ENCODE measurements at regions not wholly inside any gene's neighbourhood (a gene's known extent, or its start where the extent isn't known, plus 50 kb on each side); places are given as distances from the start of the nearest gene placed in this dataset.
"Not testable (repeated sequence)": the region's sequence is repeated elsewhere in the genome, so short reads cannot be mapped to it uniquely, and the experiment has no call there.

DNA sequence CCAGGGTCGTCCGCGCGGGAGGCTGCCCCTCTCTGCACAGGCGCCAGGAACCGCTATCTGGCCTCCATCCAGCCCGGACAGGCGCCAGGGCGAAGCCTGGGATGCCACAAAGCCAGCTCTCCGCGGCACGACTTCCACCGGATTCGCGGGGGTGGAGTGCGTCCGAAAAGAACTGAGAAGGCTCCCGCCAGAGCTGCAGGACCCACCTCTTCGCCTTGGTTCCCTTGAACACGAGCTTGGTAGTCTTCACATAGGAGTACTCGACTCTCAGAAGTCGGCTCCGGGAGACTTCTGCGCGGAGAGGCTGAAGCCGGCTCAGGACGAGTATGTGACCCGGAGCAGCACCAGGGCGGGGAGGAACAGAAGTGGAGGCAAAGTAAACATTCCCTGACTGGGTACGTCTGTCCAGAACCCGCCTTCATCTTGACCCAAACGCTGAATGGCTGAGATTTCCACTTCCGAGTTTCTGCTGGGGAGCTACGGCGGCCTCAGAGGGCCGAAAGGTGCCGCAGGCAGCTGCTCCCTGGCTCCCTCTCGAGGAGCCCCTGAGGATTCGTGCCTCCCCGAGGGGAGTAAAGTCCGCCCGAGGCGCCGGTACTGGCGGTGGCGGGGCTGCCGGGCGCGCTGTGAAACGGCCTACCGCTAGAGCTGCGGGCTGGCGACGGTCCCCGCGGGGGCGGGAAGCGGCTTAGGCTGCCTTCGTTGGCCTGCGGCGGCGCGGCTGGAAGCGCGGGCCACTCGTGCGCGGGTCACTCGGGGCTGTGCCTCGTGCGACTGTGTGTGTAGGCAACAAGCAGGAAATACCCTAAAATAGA, 2654.9 kb upstream of the DEFB115 start:
- TF ChIP-seq, protein P1, sequence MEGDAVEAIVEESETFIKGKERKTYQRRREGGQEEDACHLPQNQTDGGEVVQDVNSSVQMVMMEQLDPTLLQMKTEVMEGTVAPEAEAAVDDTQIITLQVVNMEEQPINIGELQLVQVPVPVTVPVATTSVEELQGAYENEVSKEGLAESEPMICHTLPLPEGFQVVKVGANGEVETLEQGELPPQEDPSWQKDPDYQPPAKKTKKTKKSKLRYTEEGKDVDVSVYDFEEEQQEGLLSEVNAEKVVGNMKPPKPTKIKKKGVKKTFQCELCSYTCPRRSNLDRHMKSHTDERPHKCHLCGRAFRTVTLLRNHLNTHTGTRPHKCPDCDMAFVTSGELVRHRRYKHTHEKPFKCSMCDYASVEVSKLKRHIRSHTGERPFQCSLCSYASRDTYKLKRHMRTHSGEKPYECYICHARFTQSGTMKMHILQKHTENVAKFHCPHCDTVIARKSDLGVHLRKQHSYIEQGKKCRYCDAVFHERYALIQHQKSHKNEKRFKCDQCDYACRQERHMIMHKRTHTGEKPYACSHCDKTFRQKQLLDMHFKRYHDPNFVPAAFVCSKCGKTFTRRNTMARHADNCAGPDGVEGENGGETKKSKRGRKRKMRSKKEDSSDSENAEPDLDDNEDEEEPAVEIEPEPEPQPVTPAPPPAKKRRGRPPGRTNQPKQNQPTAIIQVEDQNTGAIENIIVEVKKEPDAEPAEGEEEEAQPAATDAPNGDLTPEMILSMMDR (IDR thresholded peaks at IDR 0.05): not testable (repeated sequence)
- TF ChIP-seq POLR2A (IDR thresholded peaks at IDR 0.05): not testable (repeated sequence)
